Hepatocyte (in vitro differentiated cells): ENCODE measurements at regions not wholly inside any gene's neighbourhood (a gene's known extent, or its start where the extent isn't known, plus 50 kb on each side); places are given as distances from the start of the nearest gene placed in this dataset.

Experiments used
- DNase-seq: peaks from one replicate; pipeline ENCODE4 v3.0.0-alpha.2; 2016; ENCODE audit warnings: low spot score
- H2AFZ ChIP-seq: fragments of 200-600 bp; sonication (generic); 2 replicates; pipeline ENCODE4 v1.6.0; 2016; ENCODE audit warnings: antibody characterized with exemption, mild to moderate bottlenecking
- H3K27ac ChIP-seq: fragments of 200-600 bp; sonication (generic); 2 replicates; pipeline ENCODE4 v1.5.1; 2016; ENCODE audit warnings: mild to moderate bottlenecking
- H3K27me3 ChIP-seq: fragments of 200-600 bp; sonication (generic); 2 replicates; pipeline ENCODE4 v1.6.1; 2016
- H3K36me3 ChIP-seq: fragments of 200-600 bp; sonication (generic); replicated peaks from 2 replicates; pipeline ENCODE4 v1.5.1; 2016; ENCODE audit warnings: low read depth; ENCODE audit not compliant: insufficient read depth
- H3K4me1 ChIP-seq: fragments of 200-600 bp; sonication (generic); 2 replicates; pipeline ENCODE4 v1.5.1; 2016; ENCODE audit warnings: mild to moderate bottlenecking, moderate library complexity; ENCODE audit not compliant: insufficient read depth
- H3K4me2 ChIP-seq: fragments of 200-600 bp; sonication (generic); 2 replicates; pipeline ENCODE4 v1.6.0; 2016
- H3K4me3 ChIP-seq: fragments of 200-600 bp; sonication (generic); 2 replicates; pipeline ENCODE4 v1.5.1; 2016; ENCODE audit warnings: mild to moderate bottlenecking
- H3K79me2 ChIP-seq: fragments of 200-600 bp; sonication (generic); 2 replicates; pipeline ENCODE4 v1.6.0; 2017; ENCODE audit warnings: mild to moderate bottlenecking
- H3K9me2 ChIP-seq: fragments of 200-600 bp; sonication (generic); replicated peaks from 2 replicates; pipeline ENCODE4 v1.6.0; 2017; ENCODE audit warnings: mild to moderate bottlenecking; ENCODE audit not compliant: insufficient read depth
- H3K9me3 ChIP-seq: fragments of 200-600 bp; sonication (generic); 2 replicates; pipeline ENCODE4 v1.5.1; 2016; ENCODE audit warnings: low read depth, mild to moderate bottlenecking
- H4K20me1 ChIP-seq: fragments of 200-600 bp; sonication (generic); 2 replicates; pipeline ENCODE4 v1.6.0; 2016; ENCODE audit warnings: mild to moderate bottlenecking; ENCODE audit not compliant: insufficient read depth, poor library complexity, severe bottlenecking
- CTCF ChIP-seq: fragments of 200-600 bp; sonication (generic); IDR thresholded peaks from 2 replicates; pipeline ENCODE4 v1.5.1; 2016; ENCODE audit warnings: antibody characterized with exemption, mild to moderate bottlenecking; ENCODE audit not compliant: poor library complexity
- EZH2 ChIP-seq: fragments of 200-600 bp; sonication (generic); IDR thresholded peaks from 2 replicates; pipeline ENCODE4 v1.6.1; 2016; ENCODE audit warnings: antibody characterized with exemption, mild to moderate bottlenecking, borderline replicate concordance
- EZH2phosphoT487 ChIP-seq: fragments of 200-600 bp; sonication (generic); IDR thresholded peaks from one replicate; pipeline ENCODE4 v1.6.1; 2018; ENCODE audit warnings: antibody characterized with exemption, mild to moderate bottlenecking, low read depth, moderate library complexity; ENCODE audit not compliant: unreplicated experiment, severe bottlenecking
- WGBS: methylation state at CpG from one replicate; pipeline ENCODE4 v1.1.6; 2016; ENCODE audit warnings: low lambda C conversion rate; ENCODE audit errors: missing lambda C conversion rate; 5-methylcytosine and 5-hydroxymethylcytosine counted together

DNA sequence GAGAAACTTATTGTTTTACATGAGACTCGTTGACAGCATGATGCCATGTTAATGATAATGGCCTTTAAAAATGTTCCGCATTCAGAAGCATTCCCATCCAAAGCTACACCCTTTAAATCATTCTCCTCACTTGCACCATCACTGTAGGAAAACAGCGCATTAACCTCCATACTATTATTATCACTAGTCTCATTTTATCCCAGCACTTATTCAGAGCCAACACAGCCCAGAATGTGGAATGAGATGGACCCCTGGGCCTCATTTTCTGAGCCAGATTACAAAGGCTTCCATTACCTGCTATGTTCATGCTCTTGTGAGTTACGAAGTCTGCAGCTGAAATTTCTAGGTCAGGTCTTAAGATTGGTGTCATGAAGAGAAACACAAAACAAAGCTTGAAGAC is 159.4 kb downstream of the HS3ST3A1 start:
- no peak for DNase-seq
- Histone ChIP-seq H2AFZ (no peak overlapping the region), H3K79me2 (no peaks in the 10 kb centered on the region), H3K36me3 (no peaks in the 10 kb centered on the region), H3K4me3 (no peak overlapping the region), H3K27me3 (no peaks in the 10 kb centered on the region), H3K4me2 (no peak overlapping the region), H3K4me1 (peaks cover 4% of the 10 kb centered on the region), H4K20me1 (no peaks in the 10 kb centered on the region), H3K27ac (no peak overlapping the region), H3K9me3 (no peaks in the 10 kb centered on the region), H3K9me2 (no peaks in the 10 kb centered on the region)
- no peak for TF ChIP-seq EZH2phosphoT487
- no peak for TF ChIP-seq EZH2
- TF ChIP-seq CTCF: no peak
- 88% methylated on average over 4 of the region's 4 CpGs for whole genome bisulfite sequencing

- Histone ChIP-seq H3K27me3 (no peaks in the 10 kb centered on the region), H3K36me3 (no peaks in the 10 kb centered on the region), H3K27ac (no peak overlapping the region), H4K20me1 (no peaks in the 10 kb centered on the region), H3K4me3 (no peak overlapping the region), H3K4me2 (no peak overlapping the region), H3K79me2 (no peaks in the 10 kb centered on the region), H2AFZ (no peak overlapping the region), H3K4me1 (peaks cover 4% of the 10 kb centered on the region), H3K9me2 (no peaks in the 10 kb centered on the region), H3K9me3 (no peaks in the 10 kb centered on the region)
- WGBS: 83% methylated on average over 1 of the region's 1 CpG
- TF ChIP-seq EZH2 (no peak), EZH2phosphoT487 (no peak), CTCF (no peak)
- no peak for DNase-seq
Observed at GRCh38 chr17:13441873-13442272, 159.9 kb downstream of the HS3ST3A1 start.

DNA sequence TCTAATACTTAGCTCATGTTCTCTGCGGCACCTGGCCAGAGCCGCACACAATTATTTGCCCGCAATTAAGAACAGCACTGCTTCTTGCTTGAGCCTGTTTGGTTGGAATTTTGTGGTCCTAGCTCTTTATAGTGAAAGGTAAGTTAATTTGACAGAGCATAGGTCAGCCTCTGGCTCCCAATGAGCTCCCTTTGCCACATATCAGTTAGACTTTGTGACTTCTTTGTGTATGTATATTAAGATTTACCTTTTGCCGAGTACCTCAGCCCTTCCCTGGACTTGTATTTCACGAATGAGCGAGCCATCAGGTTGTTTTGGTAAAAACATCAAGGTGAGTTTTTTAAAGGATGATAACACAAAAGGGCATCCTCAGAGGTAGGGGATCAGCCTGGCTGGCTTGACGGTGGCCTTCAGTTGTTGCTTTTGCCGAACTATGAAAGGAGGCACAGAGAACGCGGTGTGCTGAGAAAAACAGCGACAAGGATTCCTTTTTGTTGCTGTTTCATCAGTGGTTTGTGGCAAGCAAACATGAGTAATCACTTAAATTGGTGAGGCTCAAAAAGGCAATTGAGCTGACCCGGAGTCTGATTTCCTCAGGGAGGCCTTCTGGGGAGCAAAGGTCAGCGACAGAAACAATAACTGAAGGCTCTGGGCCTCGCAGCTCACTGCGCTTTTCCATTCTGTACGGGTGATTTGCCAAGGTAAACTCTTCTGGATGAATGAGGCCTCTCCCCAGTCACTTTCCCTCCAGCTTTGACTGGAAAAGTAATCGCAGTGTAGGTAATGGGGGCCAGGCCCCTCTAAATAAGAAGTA is 163.6 kb downstream of the HS3ST3A1 start:
- peak; percentile 69 for DNase-seq
- H3K4me1 ChIP-seq: peaks cover 4% of the 10 kb centered on the region
- H3K36me3 ChIP-seq: no peaks in the 10 kb centered on the region
- H3K4me3 ChIP-seq: no peak overlapping the region
- peak overlapping the region; percentile 67 for H3K4me2 ChIP-seq
- 53% methylated on average over 17 of the region's 17 CpGs for WGBS
- peak overlapping the region; percentile 41 for H2AFZ ChIP-seq
- no peaks in the 10 kb centered on the region for H4K20me1 ChIP-seq
- TF ChIP-seq EZH2: no peak
- TF ChIP-seq CTCF: no peak
- TF ChIP-seq EZH2phosphoT487: no peak
- peak overlapping the region; percentile 95 for H3K27ac ChIP-seq
- no peaks in the 10 kb centered on the region for H3K27me3 ChIP-seq
- H3K79me2 ChIP-seq: no peaks in the 10 kb centered on the region
- H3K9me3 ChIP-seq: no peaks in the 10 kb centered on the region
- no peaks in the 10 kb centered on the region for H3K9me2 ChIP-seq
